Esophagus mucosa (tissue), 1 donor: ENCODE measurements at regions not wholly inside any gene's neighbourhood (a gene's known extent, or its start where the extent isn't known, plus 50 kb on each side); places are given as distances from the start of the nearest gene placed in this dataset.
"Not testable (repeated sequence)": the region's sequence is repeated elsewhere in the genome, so short reads cannot be mapped to it uniquely, and the experiment has no call there.

Experiments
- ATAC-seq: fragments of 200-7000 bp; cut with Tn5 transposase; one replicate; pipeline ENCODE4 v1.9.1; 2020
- donor health status: DM: yes; HTN: yes; CAD: no.

- peak; percentile 89 for ATAC-seq
These were observed 263.6 kb downstream of the DUSP10 start for GRCh38 chr1:221478050-221478949.

DNA sequence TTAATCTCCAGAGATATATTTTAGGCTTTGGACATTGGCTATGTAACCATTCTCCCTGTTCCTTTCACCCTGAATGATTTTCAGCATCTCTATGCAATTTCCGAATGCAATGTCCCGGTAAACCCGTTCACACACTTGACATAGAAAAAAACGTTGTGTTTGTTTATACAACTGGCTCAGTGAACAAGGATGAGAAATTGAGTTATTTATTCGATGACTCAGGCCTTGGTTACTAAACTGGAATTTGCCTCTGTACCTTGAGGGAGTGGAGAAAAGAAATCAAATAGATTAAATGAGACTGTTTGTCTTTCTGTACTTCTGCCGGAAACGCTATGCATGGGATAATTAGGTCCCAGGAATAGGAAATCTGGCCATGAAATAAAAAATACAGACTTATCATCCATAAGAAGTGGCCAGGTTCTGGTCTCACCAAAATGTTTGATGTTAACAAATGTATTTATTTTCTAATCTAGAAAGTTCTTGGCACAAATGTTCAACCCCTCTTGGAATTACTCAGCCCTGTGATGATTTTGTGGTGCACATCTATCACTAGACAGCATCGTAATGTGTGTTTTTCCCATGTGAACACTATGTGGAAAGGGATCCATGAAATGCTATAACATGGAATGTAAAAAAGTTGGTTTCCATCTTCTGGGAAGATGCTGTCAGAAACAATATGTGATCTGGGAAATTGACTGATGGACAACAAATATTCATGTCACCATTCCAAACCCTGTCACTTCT, 253.9 kb downstream of the DUSP10 start:
- ATAC-seq: peak; percentile 64

DNA sequence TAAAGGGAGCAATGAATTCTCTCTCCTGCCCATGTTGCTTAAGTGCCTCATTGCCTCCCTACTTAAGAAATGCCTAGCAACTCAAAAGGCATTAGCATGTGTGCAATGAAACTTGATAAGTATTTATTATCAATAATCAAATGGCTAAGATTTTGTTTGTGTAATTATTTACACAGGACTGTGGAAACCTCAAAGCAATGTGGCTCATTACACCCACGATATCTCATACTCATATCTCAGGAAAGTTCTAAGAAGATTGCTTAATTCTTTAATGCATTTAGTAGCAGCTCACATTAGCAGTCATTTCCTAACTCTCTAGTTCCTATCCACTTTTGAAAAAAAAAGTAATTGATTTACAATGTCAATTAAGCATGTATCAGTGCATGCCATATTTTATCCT, 253.3 kb downstream of the DUSP10 start:
- no peak for ATAC-seq

DNA sequence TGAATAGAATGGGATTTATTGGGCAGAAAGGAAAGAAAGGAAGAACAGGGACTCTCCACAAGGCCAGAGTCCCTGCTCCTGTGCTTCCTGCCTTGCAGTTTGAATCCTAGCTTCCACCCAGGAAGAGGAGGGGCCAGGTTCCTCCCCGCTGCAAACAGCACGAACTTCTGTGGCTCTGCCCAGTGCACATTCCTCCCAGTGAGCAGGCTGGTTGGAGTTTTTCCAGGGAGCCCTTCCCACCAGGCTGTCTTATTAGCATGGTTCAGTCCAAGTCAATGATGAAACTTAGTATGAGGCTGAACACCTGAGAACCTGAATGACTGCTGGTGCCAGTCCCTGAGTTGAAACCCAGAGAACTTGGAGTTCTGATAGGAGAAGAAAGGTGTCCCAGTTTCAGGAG, 247.2 kb downstream of the DUSP10 start:
- peak; percentile 84 for ATAC-seq

GRCh38 chr1:221497046-221497445, 244.8 kb downstream of the DUSP10 start:
- no peak for ATAC-seq

DNA sequence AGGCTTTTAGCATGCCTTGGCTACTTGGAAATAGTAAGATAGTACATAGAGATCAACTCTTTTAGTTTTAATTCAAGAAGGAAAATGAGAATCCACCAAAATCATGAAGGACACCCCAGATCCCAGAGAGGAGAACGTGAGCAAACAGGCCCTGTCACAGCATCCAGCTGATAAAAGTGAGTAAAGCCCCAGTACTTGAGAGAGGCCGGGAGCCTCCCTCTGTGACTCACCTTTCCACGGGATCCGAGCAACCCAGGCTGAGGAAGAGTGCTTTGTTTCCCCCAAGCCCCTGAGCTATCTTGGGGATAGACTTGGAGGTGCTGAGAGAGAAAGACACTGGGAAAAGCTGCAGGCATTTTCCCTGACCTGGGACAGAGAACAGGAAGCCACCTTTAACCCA, 238.6 kb downstream of the DUSP10 start:
- no peak for ATAC-seq

GRCh38 chr1:221509575-221510355, 232.1 kb downstream of the DUSP10 start:
- no peak for ATAC-seq

- no peak for ATAC-seq
These were observed 230.9 kb downstream of the DUSP10 start for GRCh38 chr1:221510793-221511503.

DNA sequence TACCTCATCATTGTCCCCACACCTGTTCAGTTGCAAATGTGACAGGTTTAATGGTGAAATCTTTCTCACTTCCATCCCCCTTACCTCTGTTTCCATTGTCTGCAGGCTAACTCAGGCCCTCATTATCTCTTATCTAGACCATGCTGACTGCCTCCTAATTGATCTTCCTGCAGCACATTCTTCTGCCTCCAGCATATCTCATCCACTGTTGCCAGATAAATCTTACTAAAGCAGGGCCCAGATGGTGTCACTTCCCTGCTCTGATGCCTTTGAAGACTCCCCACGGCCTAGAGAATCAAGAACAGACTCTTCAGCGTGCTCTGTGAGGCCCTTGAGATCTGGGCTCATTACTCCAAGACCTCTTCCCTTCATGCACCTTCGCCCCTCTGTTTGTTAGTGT, 230.1 kb downstream of the DUSP10 start:
- ATAC-seq: no peak

GRCh38 chr1:221514806-221515205, 227.1 kb downstream of the DUSP10 start:
- no peak for ATAC-seq

GRCh38 chr1:221515496-221515895, 226.4 kb downstream of the DUSP10 start:
- no peak for ATAC-seq

DNA sequence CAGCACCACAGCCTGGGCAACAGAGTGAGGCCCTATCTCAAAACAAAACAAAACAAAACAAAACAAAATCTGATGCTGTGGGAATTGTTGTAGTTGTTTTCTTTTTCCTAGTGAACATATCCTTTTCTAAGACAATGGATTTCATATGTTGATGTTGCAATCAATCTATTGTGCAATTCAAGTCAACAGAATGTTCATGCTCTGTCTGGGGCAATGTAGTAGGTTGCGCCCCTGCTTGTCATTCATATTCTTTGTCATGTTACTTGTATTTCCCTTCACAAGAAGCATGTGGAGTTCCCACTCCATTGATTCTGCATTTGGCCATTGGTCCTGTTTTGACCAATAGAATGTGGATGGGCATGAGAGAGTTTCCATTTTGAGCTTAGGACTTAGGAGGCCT, 223.9 kb downstream of the DUSP10 start:
- no peak for ATAC-seq

DNA sequence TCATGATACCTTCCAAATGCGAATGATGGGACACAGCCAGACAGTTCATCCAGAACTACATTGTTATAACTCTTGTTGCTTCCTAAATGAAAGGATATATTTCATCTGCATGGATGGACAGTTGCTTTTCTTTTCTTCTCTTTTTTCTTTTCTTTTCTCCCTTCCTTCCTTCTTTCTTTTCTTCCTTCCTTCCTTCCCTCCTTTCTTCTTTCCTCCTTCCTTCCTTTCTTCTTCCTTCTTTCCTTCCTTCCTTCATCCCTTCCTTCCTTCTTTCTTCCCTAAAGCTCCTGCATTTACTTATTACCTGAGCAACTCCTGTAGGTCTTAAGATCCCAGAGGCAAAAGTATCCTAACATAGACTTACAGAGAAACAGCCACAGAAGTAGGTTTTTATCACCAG, 221.6 kb downstream of the DUSP10 start:
- ATAC-seq: no peak

DNA sequence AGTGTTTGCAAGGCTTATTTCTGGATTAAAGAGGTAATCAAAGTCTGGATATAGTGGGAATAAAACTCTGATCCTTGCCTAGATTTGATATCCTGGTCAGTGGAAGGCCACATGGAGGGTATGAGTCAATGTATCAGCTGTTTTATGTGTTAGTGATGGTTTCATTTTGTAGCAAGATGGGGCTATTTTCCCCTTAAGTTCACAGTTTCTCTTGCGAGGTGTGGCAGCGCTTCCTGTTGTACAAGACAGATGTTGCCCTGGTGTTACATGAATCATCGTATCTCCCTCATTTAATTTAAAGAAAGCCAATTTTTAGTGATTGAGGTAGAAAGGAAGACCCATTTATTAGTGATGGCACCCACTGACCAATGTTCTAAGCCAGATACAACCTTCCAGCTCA, 220.2 kb downstream of the DUSP10 start:
- ATAC-seq: no peak

DNA sequence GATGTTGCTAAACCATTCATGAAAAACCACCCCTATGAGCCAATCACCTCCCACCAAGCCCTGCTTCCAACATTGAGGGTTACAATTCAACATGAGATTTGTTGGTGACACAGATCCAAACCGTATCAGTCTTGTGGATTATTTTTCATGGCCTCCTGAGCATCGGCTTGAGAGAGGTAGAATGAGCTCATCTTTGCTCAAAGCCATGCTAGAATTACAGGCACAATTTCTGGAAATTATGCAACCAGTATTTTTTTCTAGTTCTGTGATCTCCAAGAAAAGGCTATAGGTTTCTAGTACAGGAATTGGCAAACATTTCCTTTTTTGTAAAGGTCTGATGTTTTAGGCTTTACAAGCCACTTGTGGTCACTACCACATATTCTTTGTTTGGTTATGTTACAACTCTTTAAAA, 219.4 kb downstream of the DUSP10 start:
- no peak for ATAC-seq

DNA sequence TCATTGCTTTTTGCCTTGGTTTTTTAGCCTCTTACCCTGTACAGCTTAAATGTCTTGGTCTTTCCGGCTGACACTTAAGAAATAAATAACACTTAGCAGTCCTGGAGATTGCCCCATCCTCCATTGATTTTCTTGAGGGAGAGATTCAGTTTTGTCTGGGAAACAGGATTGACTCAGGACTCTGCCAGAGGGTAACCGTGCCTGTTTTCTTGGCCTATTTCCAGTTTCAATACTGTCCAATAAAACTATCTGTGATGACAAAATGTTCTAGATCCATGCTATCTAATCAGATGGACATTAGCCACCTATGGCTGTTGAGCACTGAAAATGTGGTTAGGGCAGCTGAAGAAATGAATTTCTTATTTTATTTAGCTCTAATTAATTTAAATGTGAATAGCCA, 216.1 kb downstream of the DUSP10 start:
- no peak for ATAC-seq

GRCh38 chr1:221527302-221527701, 214.6 kb downstream of the DUSP10 start:
- ATAC-seq: no peak

- ATAC-seq: no peak
These were observed 213.8 kb downstream of the DUSP10 start for GRCh38 chr1:221527886-221528624.

DNA sequence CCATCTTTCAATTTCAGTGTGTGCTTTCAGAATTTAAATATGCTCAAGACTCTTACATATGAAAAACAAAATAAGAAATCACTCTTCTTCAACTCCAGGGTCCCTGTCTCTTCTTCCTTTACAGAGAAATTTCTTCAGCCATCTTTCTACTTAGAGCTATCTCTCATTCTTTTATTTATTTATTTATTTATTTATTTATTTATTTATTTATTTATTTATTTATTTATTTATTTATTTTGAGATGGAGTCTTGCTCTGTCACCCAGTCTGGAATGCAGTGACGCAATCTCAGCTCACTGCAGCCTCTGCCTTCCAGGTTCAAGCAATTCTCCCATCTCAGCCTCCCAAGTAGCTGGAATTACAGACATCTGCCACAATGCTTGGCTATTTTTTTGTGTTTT, 211.7 kb downstream of the DUSP10 start:
- not testable (repeated sequence) for ATAC-seq

GRCh38 chr1:221530791-221531190, 211.1 kb downstream of the DUSP10 start:
- no peak for ATAC-seq

GRCh38 chr1:221532071-221532773, 209.7 kb downstream of the DUSP10 start:
- peak; percentile 35 for ATAC-seq
